AG04449 (cell line): ENCODE measurements at regions not wholly inside any gene's neighbourhood (a gene's known extent, or its start where the extent isn't known, plus 50 kb on each side); places are given as distances from the start of the nearest gene placed in this dataset.

Experiments
- CTCF ChIA-PET: fragments of 350-600 bp; formaldehyde crosslinking; extraction: SDS; loops from one replicate; lab custom pipeline; 2021; ENCODE audit warnings: antibody characterized with exemption; lab: Yijun Ruan, JAX
- POLR2A ChIA-PET: fragments of 400-600, 350-600 bp; formaldehyde crosslinking; extraction: SDS; loops from one replicate; lab custom pipeline; 2020; ENCODE audit warnings: antibody characterized with exemption, inconsistent platforms; lab: Yijun Ruan, JAX
- DNase-seq: peaks from one replicate; pipeline ENCODE4 v3.0.0-alpha.2; 2010; ENCODE audit warnings: low read depth, low spot score
- H3K4me3 ChIP-seq: 2 replicates; pipeline ENCODE4 v1.5.1; 2011; ENCODE audit warnings: low read depth, mild to moderate bottlenecking, control low read depth, low read length
- CTCF ChIP-seq: IDR thresholded peaks from one replicate; pipeline ENCODE4 v1.5.1; 2011; ENCODE audit warnings: mild to moderate bottlenecking, moderate library complexity, low read length, control low read depth, inconsistent platforms; ENCODE audit not compliant: insufficient read depth; ENCODE audit errors: missing control alignments

- POLR2A ChIA-PET: no interaction called here
- TF ChIP-seq CTCF: no peak
These were observed 356.2 kb downstream of the KCNJ3 start for GRCh38 chr2:155054712-155055111.

GRCh38 chr2:155043097-155043496, 344.6 kb downstream of the KCNJ3 start:
- no peak overlapping the region for H3K4me3 ChIP-seq
- TF ChIP-seq CTCF: no peak
- POLR2A ChIA-PET: no interaction called here
- CTCF ChIA-PET: no interaction called here
- no peak for DNase-seq

More at GRCh38 chr2:155054712-155055111, 356.2 kb downstream of the KCNJ3 start:
- DNase-seq: no peak
- CTCF ChIA-PET: no interaction called here
- no peak overlapping the region for H3K4me3 ChIP-seq

GRCh38 chr2:155035308-155035707, 336.8 kb downstream of the KCNJ3 start:
- CTCF ChIA-PET: no interaction called here
- H3K4me3 ChIP-seq: no peak overlapping the region
- no peak for TF ChIP-seq CTCF
- POLR2A ChIA-PET: no interaction called here
- no peak for DNase-seq

GRCh38 chr2:155033652-155034051, 335.2 kb downstream of the KCNJ3 start:
- POLR2A ChIA-PET: no interaction called here
- DNase-seq: no peak
- no peak for TF ChIP-seq CTCF
- CTCF ChIA-PET: no interaction called here
- H3K4me3 ChIP-seq: no peak overlapping the region

- CTCF ChIA-PET: no interaction called here
- no peak overlapping the region for H3K4me3 ChIP-seq
- no peak for DNase-seq
- no peak for TF ChIP-seq CTCF
- POLR2A ChIA-PET: no interaction called here
These were observed 331.8 kb downstream of the KCNJ3 start for GRCh38 chr2:155030296-155030695.

- H3K4me3 ChIP-seq: no peak overlapping the region
- POLR2A ChIA-PET: no interaction called here
- CTCF ChIA-PET: no interaction called here
- no peak for TF ChIP-seq CTCF
- DNase-seq: no peak
These were observed 328.2 kb downstream of the KCNJ3 start for GRCh38 chr2:155026651-155027174.
